ENCODE measurements at regions not wholly inside any gene's neighbourhood (a gene's known extent, or its start where the extent isn't known, plus 50 kb on each side); places are given as distances from the start of the nearest gene placed in this dataset.

DNA sequence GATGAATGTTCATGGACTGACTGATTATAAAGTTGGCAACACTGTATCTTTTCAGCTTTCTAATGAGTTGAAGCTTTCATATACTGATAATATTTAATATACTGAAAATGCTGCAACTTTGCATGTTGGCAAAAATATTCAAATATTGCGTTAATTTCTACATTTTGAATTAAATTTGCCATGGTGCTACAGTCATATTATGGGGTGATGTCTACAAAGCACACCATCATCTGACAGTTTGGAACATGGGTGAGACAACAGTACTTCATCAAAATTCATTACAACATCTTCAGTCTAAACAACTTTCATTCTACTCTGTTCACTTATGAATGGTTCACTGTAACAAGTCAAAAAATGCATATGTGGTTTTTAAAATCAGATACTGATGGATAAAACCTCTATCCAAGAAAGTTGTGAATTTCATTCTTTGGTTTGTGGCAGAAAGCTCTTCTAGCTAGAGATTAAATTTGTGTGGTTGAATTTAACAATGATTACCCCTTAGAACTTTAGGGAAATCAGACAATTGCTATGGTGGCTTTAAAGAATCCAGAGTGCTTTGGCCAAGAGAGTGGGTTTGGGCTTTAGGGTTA, 136.4 kb downstream of the TMEM26 start:
- CTCF ChIA-PET = interaction anchor here (0.6 kb wide), 1 partner anchor 156 kb away, joined by 4 read pairs; no protein-coding TSS in a partner anchor
- Mint-ChIP-seq H3K27me3 (ENCODE audit: insufficient read depth, unreplicated experiment) (no peaks in the 10 kb centered on the region), H3K9me3 (ENCODE audit: unreplicated experiment) (no peaks in the 10 kb centered on the region), H3K27ac (ENCODE audit: low read depth, unreplicated experiment) (no peak overlapping the region), H3K4me3 (ENCODE audit: unreplicated experiment) (no peak overlapping the region), H3K4me1 (ENCODE audit: insufficient read depth, unreplicated experiment) (peaks cover 12% of the 10 kb centered on the region), H3K36me3 (ENCODE audit: insufficient read depth, unreplicated experiment) (no peaks in the 10 kb centered on the region)
- TF ChIP-seq, protein P1, sequence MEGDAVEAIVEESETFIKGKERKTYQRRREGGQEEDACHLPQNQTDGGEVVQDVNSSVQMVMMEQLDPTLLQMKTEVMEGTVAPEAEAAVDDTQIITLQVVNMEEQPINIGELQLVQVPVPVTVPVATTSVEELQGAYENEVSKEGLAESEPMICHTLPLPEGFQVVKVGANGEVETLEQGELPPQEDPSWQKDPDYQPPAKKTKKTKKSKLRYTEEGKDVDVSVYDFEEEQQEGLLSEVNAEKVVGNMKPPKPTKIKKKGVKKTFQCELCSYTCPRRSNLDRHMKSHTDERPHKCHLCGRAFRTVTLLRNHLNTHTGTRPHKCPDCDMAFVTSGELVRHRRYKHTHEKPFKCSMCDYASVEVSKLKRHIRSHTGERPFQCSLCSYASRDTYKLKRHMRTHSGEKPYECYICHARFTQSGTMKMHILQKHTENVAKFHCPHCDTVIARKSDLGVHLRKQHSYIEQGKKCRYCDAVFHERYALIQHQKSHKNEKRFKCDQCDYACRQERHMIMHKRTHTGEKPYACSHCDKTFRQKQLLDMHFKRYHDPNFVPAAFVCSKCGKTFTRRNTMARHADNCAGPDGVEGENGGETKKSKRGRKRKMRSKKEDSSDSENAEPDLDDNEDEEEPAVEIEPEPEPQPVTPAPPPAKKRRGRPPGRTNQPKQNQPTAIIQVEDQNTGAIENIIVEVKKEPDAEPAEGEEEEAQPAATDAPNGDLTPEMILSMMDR (IDR thresholded peaks at IDR 0.05; ENCODE audit: unreplicated experiment) = no peak
- intact Hi-C loops (cut with micrococcal nuclease) = no loop called here
- POLR2A ChIA-PET = interaction anchor here (0.6 to 2.6 kb wide), 2 partner anchors 8 to 12 kb away, joined by 4 to 9 read pairs; no protein-coding TSS in a partner anchor
- DNase-seq (ENCODE audit: unreplicated experiment) = no peak
- no TSS peak for BruUV-seq (replicated peaks)

DNA sequence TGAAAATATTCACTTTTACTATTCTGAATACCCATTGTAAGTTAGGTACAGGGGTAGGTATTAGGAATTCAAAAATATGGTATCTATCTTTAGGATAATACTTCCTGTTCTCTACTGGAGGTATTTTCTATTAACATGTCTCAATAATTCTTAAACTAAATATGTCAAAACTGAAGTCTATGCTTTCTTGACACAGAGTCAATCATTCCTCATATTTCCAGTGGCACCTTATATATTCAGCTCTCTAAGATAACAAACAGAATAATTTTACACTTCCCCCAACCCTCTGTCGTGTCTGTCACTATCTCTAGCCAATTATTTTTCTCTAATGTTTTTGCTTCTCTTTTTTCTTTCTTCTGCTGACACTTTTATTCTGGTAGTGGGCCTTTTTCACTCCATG, 138.9 kb downstream of the TMEM26 start:
- H3K27ac Mint-ChIP-seq (ENCODE audit: low read depth, unreplicated experiment) = no peak overlapping the region

DNA sequence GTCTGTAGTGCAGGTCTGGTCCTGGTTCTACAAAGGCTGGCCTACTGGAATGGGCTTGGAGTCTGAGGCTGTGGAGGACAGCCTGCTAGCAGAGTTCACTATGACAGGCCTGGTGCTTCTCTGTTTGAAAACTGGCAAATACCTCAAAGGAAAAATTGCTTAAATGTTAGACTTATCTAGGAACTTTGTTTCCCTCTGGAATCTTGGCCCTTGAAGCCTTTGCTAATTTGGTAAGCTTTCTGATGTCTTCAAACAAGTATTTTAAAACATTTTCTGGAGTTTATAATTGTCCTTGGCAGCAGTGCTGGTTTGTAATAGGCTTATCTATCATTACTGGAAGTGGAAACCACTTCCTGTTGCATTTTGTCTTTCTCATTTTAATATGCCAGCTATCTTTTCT, 139.7 kb downstream of the TMEM26 start:
- H3K4me3 Mint-ChIP-seq (ENCODE audit: unreplicated experiment) = no peak overlapping the region
- H3K27ac Mint-ChIP-seq (ENCODE audit: low read depth, unreplicated experiment) = no peak overlapping the region
- ChIA-PET CTCF (interaction anchor here (1.8 kb wide), 1 partner anchor 11 kb away, joined by 5 read pairs; no protein-coding TSS in a partner anchor), POLR2A (no interaction called here)
- TF ChIP-seq, protein P1 (IDR thresholded peaks at IDR 0.05; ENCODE audit: unreplicated experiment) = no peak
- intact Hi-C loops (cut with micrococcal nuclease) = no loop called here
- H3K4me1 Mint-ChIP-seq (ENCODE audit: insufficient read depth, unreplicated experiment) = peaks cover 5% of the 10 kb centered on the region
- H3K27me3 Mint-ChIP-seq (ENCODE audit: insufficient read depth, unreplicated experiment) = no peaks in the 10 kb centered on the region
- BruUV-seq (replicated peaks) = no TSS peak
- no peaks in the 10 kb centered on the region for H3K9me3 Mint-ChIP-seq (ENCODE audit: unreplicated experiment)
- DNase-seq (ENCODE audit: unreplicated experiment) = no peak
- H3K36me3 Mint-ChIP-seq (ENCODE audit: insufficient read depth, unreplicated experiment) = no peaks in the 10 kb centered on the region

More for the DNA sequence above, 138.9 kb downstream of the TMEM26 start:
- Mint-ChIP-seq H3K36me3 (ENCODE audit: insufficient read depth, unreplicated experiment) (no peaks in the 10 kb centered on the region), H3K9me3 (ENCODE audit: unreplicated experiment) (no peaks in the 10 kb centered on the region), H3K4me3 (ENCODE audit: unreplicated experiment) (no peak overlapping the region), H3K27me3 (ENCODE audit: insufficient read depth, unreplicated experiment) (no peaks in the 10 kb centered on the region), H3K4me1 (ENCODE audit: insufficient read depth, unreplicated experiment) (peaks cover 6% of the 10 kb centered on the region)
- ChIA-PET CTCF (interaction anchor here (1.8 kb wide), 1 partner anchor 10 kb away, joined by 5 read pairs; no protein-coding TSS in a partner anchor), POLR2A (interaction anchor here (0.7 to 2.6 kb wide), 3 partner anchors 8 to 507 kb away, joined by 4 to 9 read pairs (median 4); no protein-coding TSS in a partner anchor)
- intact Hi-C loops (cut with micrococcal nuclease) = no loop called here
- DNase-seq (ENCODE audit: unreplicated experiment) = no peak
- TF ChIP-seq, protein P1 (IDR thresholded peaks at IDR 0.05; ENCODE audit: unreplicated experiment) = no peak
- BruUV-seq (replicated peaks) = no TSS peak

DNA sequence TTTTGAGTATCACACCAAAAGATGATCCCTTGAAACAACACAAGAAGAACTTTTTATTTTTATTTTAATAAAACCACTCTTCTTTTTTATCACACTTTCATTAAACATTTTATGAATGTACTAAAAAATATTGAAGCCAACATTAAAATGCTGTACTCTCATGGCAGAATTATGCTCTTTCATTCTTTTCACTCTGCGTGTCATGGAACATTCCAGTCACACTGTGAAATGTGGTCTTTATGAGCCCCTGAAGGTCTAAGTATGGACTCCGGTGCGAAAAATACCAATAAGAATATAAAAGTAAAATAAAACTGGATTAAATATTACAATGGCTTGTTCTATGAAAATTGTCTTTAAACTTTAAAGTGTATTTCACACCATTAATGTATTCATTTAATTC, 148.4 kb downstream of the TMEM26 start:
- Mint-ChIP-seq H3K27me3 (ENCODE audit: insufficient read depth, unreplicated experiment) (no peaks in the 10 kb centered on the region), H3K4me3 (ENCODE audit: unreplicated experiment) (no peak overlapping the region), H3K27ac (ENCODE audit: low read depth, unreplicated experiment) (no peak overlapping the region), H3K4me1 (ENCODE audit: insufficient read depth, unreplicated experiment) (no peaks in the 10 kb centered on the region), H3K36me3 (ENCODE audit: insufficient read depth, unreplicated experiment) (no peaks in the 10 kb centered on the region), H3K9me3 (ENCODE audit: unreplicated experiment) (no peaks in the 10 kb centered on the region)
- TF ChIP-seq, protein P1 (IDR thresholded peaks at IDR 0.05; ENCODE audit: unreplicated experiment) = no peak
- DNase-seq (ENCODE audit: unreplicated experiment) = no peak
- ChIA-PET POLR2A (no interaction called here), CTCF (no interaction called here)
- no TSS peak for BruUV-seq (replicated peaks)
- intact Hi-C loops (cut with micrococcal nuclease) = no loop called here
